ENCODE measurements at regions not wholly inside any gene's neighbourhood (a gene's known extent, or its start where the extent isn't known, plus 50 kb on each side); places are given as distances from the start of the nearest gene placed in this dataset.

GRCh38 chr1:200354243-200354642 is 55.6 kb downstream of the ZNF281 start:
- peak; percentile 69 for DNase-seq (ENCODE audit: low read depth)
- TF ChIP-seq MYC (IDR thresholded peaks at IDR 0.05; ENCODE audit: low read depth, low read length): no peak
- no peak for TF ChIP-seq POLR2A (IDR thresholded peaks at IDR 0.05; ENCODE audit: extremely low read depth, insufficient read length)
- TF ChIP-seq, protein P1, sequence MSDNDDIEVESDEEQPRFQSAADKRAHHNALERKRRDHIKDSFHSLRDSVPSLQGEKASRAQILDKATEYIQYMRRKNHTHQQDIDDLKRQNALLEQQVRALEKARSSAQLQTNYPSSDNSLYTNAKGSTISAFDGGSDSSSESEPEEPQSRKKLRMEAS (IDR thresholded peaks at IDR 0.05; ENCODE audit: low read depth, low read length): no peak
- TF ChIP-seq CTCF (IDR thresholded peaks at IDR 0.05; ENCODE audit: low read depth, low read length): no peak
- no peak overlapping the region for H3K4me3 ChIP-seq (ENCODE audit: low read depth, low read length)

- no peak for DNase-seq (ENCODE audit: low read depth)
- TF ChIP-seq POLR2A (IDR thresholded peaks at IDR 0.05; ENCODE audit: extremely low read depth, insufficient read length): no peak
- TF ChIP-seq, protein P1 (IDR thresholded peaks at IDR 0.05; ENCODE audit: low read depth, low read length): no peak
- no peak for TF ChIP-seq CTCF (IDR thresholded peaks at IDR 0.05; ENCODE audit: low read depth, low read length)
- TF ChIP-seq MYC (IDR thresholded peaks at IDR 0.05; ENCODE audit: low read depth, low read length): no peak
These were observed 56.6 kb downstream of the ZNF281 start for GRCh38 chr1:200353232-200353631.

GRCh38 chr1:200351826-200352549 is 57.8 kb downstream of the ZNF281 start:
- TF ChIP-seq CTCF (IDR thresholded peaks at IDR 0.05; ENCODE audit: low read depth, low read length): no peak
- no peak for TF ChIP-seq POLR2A (IDR thresholded peaks at IDR 0.05; ENCODE audit: extremely low read depth, insufficient read length)
- TF ChIP-seq MYC (IDR thresholded peaks at IDR 0.05; ENCODE audit: low read depth, low read length): no peak
- TF ChIP-seq, protein P1 (IDR thresholded peaks at IDR 0.05; ENCODE audit: low read depth, low read length): no peak
- peak; percentile 42 for DNase-seq (ENCODE audit: low read depth)
- no peak overlapping the region for H3K4me3 ChIP-seq (ENCODE audit: low read depth, low read length)

More at GRCh38 chr1:200353232-200353631, 56.6 kb downstream of the ZNF281 start:
- H3K4me3 ChIP-seq (ENCODE audit: low read depth, low read length): no peak overlapping the region

GRCh38 chr1:200351425-200351824 is 58.4 kb downstream of the ZNF281 start:
- TF ChIP-seq MYC (IDR thresholded peaks at IDR 0.05; ENCODE audit: low read depth, low read length) (no peak), CTCF (IDR thresholded peaks at IDR 0.05; ENCODE audit: low read depth, low read length) (no peak), POLR2A (IDR thresholded peaks at IDR 0.05; ENCODE audit: extremely low read depth, insufficient read length) (no peak)
- TF ChIP-seq, protein P1 (IDR thresholded peaks at IDR 0.05; ENCODE audit: low read depth, low read length): no peak
- no peak overlapping the region for H3K4me3 ChIP-seq (ENCODE audit: low read depth, low read length)
- no peak for DNase-seq (ENCODE audit: low read depth)

DNA sequence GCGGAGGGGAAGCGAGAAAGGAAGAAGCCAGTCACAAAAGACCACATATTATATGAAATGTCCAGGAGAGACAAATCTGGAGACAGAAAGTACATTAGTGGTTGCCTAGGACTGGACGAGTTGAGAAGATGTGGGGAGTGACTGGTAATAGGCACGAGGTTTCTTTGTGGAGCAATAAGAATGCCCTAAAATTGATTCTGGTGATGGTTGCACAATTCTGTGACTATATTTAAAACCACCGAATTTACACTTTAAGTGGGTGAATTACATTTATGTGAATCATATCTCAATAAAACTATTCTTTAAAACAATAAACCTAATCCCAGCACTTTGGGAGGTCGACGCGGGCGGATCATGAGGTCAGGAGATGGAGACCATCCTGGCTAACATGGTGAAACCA is 63.1 kb downstream of the ZNF281 start:
- TF ChIP-seq CTCF (IDR thresholded peaks at IDR 0.05; ENCODE audit: low read depth, low read length): no peak
- TF ChIP-seq, protein P1 (IDR thresholded peaks at IDR 0.05; ENCODE audit: low read depth, low read length): no peak
- TF ChIP-seq POLR2A (IDR thresholded peaks at IDR 0.05; ENCODE audit: extremely low read depth, insufficient read length): no peak
- no peak for TF ChIP-seq MYC (IDR thresholded peaks at IDR 0.05; ENCODE audit: low read depth, low read length)
- H3K4me3 ChIP-seq (ENCODE audit: low read depth, low read length): no peak overlapping the region
- DNase-seq (ENCODE audit: low read depth): peak; percentile 45
